Muscle of leg (tissue), 3 donors: ENCODE measurements at regions not wholly inside any gene's neighbourhood (a gene's known extent, or its start where the extent isn't known, plus 50 kb on each side); places are given as distances from the start of the nearest gene placed in this dataset.

ENCODE experiments used
- DNase-seq: peaks from one replicate; pipeline ENCODE4 v3.0.0; 2013
- H3K27ac ChIP-seq: one replicate; pipeline ENCODE4 v1.5.1; 2013; ENCODE audit warnings: mild to moderate bottlenecking, low read length, control low read depth
- H3K27me3 ChIP-seq: one replicate; pipeline ENCODE4 v1.6.1; 2013; ENCODE audit warnings: low read length; ENCODE audit not compliant: control insufficient read depth, insufficient read depth
- H3K36me3 ChIP-seq: one replicate; pipeline ENCODE4 v1.6.1; 2013; ENCODE audit warnings: low read length; ENCODE audit not compliant: control insufficient read depth, insufficient read depth
- H3K4me1 ChIP-seq: one replicate; pipeline ENCODE4 v1.6.1; 2013; ENCODE audit warnings: low read length; ENCODE audit not compliant: control insufficient read depth, insufficient read depth
- H3K4me3 ChIP-seq: one replicate; pipeline ENCODE4 v1.5.1; 2013; ENCODE audit warnings: low read length, control low read depth
- H3K9me3 ChIP-seq: replicated peaks from 2 replicates; pipeline ENCODE4 v1.6.1; 2013; ENCODE audit warnings: low read depth, low read length; ENCODE audit not compliant: control insufficient read depth
- WGBS: methylation state at CpG from one replicate; pipeline ENCODE4 v1.1.5; 2013; ENCODE audit warnings: missing lambda C conversion rate; ENCODE audit not compliant: insufficient coverage; 5-methylcytosine and 5-hydroxymethylcytosine counted together

DNA sequence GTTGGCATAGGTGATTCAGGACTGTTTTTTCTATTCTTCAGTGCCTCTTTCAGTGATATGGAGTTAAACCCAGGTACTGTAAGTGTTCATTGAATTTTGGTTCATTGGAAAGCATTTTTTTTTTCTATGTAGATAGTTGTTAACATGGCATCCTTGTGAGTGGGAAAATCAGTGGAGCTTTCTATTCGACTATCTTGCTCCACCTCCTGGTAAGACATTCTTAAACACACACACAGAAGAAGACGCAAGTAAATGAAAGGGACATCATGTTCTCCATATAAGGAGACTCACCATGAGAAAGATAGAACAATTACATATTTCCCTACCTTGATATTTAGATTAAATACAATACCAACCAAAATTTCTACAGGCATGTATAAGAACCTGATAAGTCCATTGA lies 598.5 kb upstream of the SPANXN1 start:
- WGBS = no CpG with 5 or more reads among the region's 2 CpGs

GRCh38 chrX:144681501-144681900 lies 565.8 kb upstream of the SPANXN1 start:
- no peaks in the 10 kb centered on the region for H3K9me3 ChIP-seq
- WGBS = 74% methylated on average over 3 of the region's 5 CpGs
- H3K27ac ChIP-seq = no peak overlapping the region
- H3K36me3 ChIP-seq = no peaks in the 10 kb centered on the region
- H3K4me1 ChIP-seq = no peaks in the 10 kb centered on the region
- DNase-seq = peak; percentile 11
- H3K27me3 ChIP-seq = no peaks in the 10 kb centered on the region
- H3K4me3 ChIP-seq = no peak overlapping the region

More for the DNA sequence above, 598.5 kb upstream of the SPANXN1 start:
- no peak for DNase-seq
- H3K9me3 ChIP-seq = no peaks in the 10 kb centered on the region
- H3K4me1 ChIP-seq = no peaks in the 10 kb centered on the region
- no peaks in the 10 kb centered on the region for H3K36me3 ChIP-seq
- no peak overlapping the region for H3K4me3 ChIP-seq
- no peak overlapping the region for H3K27ac ChIP-seq
- no peaks in the 10 kb centered on the region for H3K27me3 ChIP-seq

DNA sequence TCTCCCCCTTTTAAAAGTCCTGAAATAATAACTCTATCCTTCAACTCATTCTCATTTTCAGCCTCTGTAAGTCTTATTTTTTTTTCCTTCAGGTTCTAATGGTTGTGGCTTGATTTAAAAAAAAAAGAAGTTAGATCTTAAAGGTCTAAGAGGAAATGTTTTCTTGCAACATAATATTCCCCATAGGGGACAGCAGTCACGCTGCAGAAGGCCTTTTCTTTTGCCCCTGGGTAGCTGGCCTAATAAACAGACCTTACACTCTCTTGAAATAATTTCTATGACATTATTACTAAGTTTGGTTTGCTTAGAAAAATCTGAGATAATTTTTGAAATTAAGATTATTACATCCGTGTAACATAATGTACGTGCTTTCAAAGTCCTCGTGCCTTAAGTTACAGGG lies 564.1 kb upstream of the SPANXN1 start:
- no peak for DNase-seq
- no peaks in the 10 kb centered on the region for H3K27me3 ChIP-seq
- H3K9me3 ChIP-seq = no peaks in the 10 kb centered on the region
- H3K4me1 ChIP-seq = no peaks in the 10 kb centered on the region
- no peaks in the 10 kb centered on the region for H3K36me3 ChIP-seq
- no CpG with 5 or more reads among the region's 4 CpGs for WGBS
- no peak overlapping the region for H3K27ac ChIP-seq
- H3K4me3 ChIP-seq = no peak overlapping the region

GRCh38 chrX:144709841-144710240 lies 537.5 kb upstream of the SPANXN1 start:
- no peaks in the 10 kb centered on the region for H3K4me1 ChIP-seq
- no peaks in the 10 kb centered on the region for H3K9me3 ChIP-seq
- DNase-seq = no peak
- H3K27me3 ChIP-seq = no peaks in the 10 kb centered on the region
- no peak overlapping the region for H3K4me3 ChIP-seq
- WGBS = no CpG with 5 or more reads among the region's 2 CpGs
- H3K36me3 ChIP-seq = no peaks in the 10 kb centered on the region
- no peak overlapping the region for H3K27ac ChIP-seq

DNA sequence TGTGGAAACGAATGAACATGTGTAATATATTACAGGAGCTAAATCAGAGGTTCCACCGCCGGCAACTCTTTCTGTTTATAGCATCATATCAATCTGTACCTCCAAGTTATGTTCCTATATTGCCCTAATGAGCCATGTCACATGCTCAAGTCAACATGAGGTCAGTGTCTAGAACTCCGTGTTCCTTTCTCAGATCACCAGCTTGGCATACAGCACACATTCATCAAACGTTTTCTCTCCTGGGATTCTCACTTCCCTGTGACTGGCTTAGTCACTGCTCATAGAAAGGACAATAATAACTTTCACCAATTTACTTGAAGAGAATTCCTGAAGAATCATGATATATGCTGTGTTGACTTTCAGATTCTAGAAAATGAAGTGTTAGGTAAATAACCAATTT lies 532.0 kb upstream of the SPANXN1 start:
- 29% methylated on average over 1 of the region's 5 CpGs for WGBS
- Histone ChIP-seq H3K27ac (no peak overlapping the region), H3K36me3 (no peaks in the 10 kb centered on the region), H3K4me3 (no peak overlapping the region), H3K9me3 (no peaks in the 10 kb centered on the region), H3K27me3 (no peaks in the 10 kb centered on the region), H3K4me1 (no peaks in the 10 kb centered on the region)
- no peak for DNase-seq

DNA sequence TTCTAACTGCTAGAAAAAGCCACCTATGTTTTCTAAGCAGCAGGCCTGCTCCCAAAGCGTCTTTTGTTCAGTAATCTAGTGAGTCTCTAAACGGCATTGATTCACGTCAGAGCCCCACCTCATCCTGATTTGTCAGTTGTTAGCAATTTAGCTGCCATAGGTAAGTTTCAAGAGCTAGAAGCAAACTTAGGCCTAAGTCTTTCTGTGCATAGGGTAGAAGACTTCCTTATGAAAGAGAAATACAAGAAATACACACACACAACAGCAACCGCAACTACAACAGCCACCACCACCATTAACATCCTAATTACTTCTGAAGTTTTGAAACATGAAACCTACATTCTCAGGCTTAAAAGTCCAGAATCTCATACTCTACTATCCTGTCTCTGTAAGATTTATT lies 531.1 kb upstream of the SPANXN1 start:
- Histone ChIP-seq H3K36me3 (no peaks in the 10 kb centered on the region), H3K4me3 (no peak overlapping the region), H3K4me1 (no peaks in the 10 kb centered on the region), H3K9me3 (no peaks in the 10 kb centered on the region), H3K27ac (no peak overlapping the region), H3K27me3 (no peaks in the 10 kb centered on the region)
- no peak for DNase-seq
- WGBS = 40% methylated on average over 1 of the region's 4 CpGs

DNA sequence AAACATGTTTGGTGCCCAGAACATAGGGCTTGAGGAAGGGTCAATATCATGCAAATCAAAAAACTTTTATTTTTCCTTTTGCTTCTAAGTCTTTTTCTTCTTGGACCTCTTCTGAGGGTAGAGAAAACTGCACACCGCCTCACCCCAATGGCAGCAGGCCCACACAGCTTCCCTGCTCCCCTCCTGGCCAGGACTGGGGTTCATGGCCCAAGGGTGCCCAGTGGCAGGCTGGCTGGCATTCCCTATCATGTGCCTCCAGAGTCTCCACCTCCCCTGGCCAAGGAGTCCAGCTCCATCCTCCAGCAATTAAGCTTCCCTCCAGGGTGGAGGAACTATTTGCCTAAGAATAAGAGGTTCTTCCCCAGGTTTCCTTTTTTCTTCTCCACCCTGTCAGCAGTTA lies 529.6 kb upstream of the SPANXN1 start:
- 83% methylated on average over 1 of the region's 1 CpG for WGBS
- Histone ChIP-seq H3K27ac (no peak overlapping the region), H3K4me1 (no peaks in the 10 kb centered on the region), H3K27me3 (no peaks in the 10 kb centered on the region), H3K4me3 (no peak overlapping the region), H3K36me3 (no peaks in the 10 kb centered on the region), H3K9me3 (no peaks in the 10 kb centered on the region)
- DNase-seq = no peak

DNA sequence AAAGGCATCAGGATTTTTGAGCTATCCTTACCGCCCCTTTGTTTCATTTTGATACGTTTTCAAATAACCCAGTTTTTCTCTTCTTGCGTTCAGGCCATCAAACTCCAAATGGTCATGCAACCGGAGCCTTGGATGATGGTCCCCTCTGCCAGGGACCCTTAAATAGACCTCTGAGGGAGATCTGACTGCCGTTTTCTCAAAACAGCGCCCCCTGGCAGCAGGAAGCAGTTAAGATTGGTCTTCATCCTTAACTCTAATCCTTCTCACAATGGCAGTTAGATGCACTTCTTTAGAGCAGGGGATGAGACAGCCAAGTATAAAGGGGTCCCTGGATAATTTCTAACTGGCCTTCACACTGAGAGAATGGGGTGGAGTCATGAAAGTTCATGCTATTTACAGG lies 525.0 kb upstream of the SPANXN1 start:
- no peak overlapping the region for H3K27ac ChIP-seq
- no peaks in the 10 kb centered on the region for H3K9me3 ChIP-seq
- 44% methylated on average over 6 of the region's 6 CpGs for WGBS
- H3K4me1 ChIP-seq = no peaks in the 10 kb centered on the region
- H3K4me3 ChIP-seq = no peak overlapping the region
- H3K27me3 ChIP-seq = no peaks in the 10 kb centered on the region
- DNase-seq = no peak
- no peaks in the 10 kb centered on the region for H3K36me3 ChIP-seq

GRCh38 chrX:144730471-144730870 lies 516.8 kb upstream of the SPANXN1 start:
- Histone ChIP-seq H3K27ac (no peak overlapping the region), H3K36me3 (no peaks in the 10 kb centered on the region), H3K4me1 (no peaks in the 10 kb centered on the region), H3K27me3 (no peaks in the 10 kb centered on the region), H3K4me3 (no peak overlapping the region), H3K9me3 (peaks cover 7% of the 10 kb centered on the region)
- no CpG with 5 or more reads among the region's 2 CpGs for WGBS
- DNase-seq = peak; percentile 52

GRCh38 chrX:144732588-144732987 lies 514.7 kb upstream of the SPANXN1 start:
- no peaks in the 10 kb centered on the region for H3K27me3 ChIP-seq
- no peak for DNase-seq
- H3K9me3 ChIP-seq = peaks cover 7% of the 10 kb centered on the region
- no peak overlapping the region for H3K4me3 ChIP-seq
- whole genome bisulfite sequencing = 48% methylated on average over 4 of the region's 4 CpGs
- no peaks in the 10 kb centered on the region for H3K36me3 ChIP-seq
- H3K27ac ChIP-seq = no peak overlapping the region
- no peaks in the 10 kb centered on the region for H3K4me1 ChIP-seq

DNA sequence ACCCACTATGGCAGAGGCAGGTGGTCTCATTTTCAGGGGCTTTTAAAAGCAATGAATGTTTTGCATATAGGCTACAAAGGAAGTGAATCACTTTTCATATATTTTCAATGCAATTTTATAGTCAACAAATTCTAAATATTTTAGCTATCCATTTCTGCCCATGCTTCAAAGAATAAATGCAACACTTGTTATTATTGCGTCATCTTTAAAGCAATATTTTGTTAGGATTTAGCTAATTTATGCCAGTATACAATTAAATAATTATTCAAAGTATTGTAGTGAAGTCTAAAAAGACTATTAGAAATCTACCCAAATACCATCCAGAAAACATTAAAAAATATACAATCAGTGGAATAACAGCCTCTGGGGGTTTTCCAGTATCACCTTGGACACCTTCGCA lies 509.1 kb upstream of the SPANXN1 start:
- no peaks in the 10 kb centered on the region for H3K27me3 ChIP-seq
- peaks cover 5% of the 10 kb centered on the region for H3K9me3 ChIP-seq
- no peak overlapping the region for H3K27ac ChIP-seq
- H3K36me3 ChIP-seq = no peaks in the 10 kb centered on the region
- WGBS = no CpG with 5 or more reads among the region's 2 CpGs
- H3K4me1 ChIP-seq = no peaks in the 10 kb centered on the region
- H3K4me3 ChIP-seq = no peak overlapping the region
- no peak for DNase-seq
